GM18505 (cell line): ENCODE measurements at regions not wholly inside any gene's neighbourhood (a gene's known extent, or its start where the extent isn't known, plus 50 kb on each side); places are given as distances from the start of the nearest gene placed in this dataset.
"Not testable (repeated sequence)": the region's sequence is repeated elsewhere in the genome, so short reads cannot be mapped to it uniquely, and the experiment has no call there.

Source experiments
- ATAC-seq: cut with Tn5 transposase; IDR thresholded peaks from one replicate; pipeline ENCODE4 v1.9.1; 2021; ENCODE audit not compliant: unreplicated experiment
- POLR2A ChIP-seq: IDR thresholded peaks from 4 replicates; pipeline ENCODE4 v1.6.1; 2011; ENCODE audit warnings: borderline replicate concordance; ENCODE audit not compliant: insufficient read depth, insufficient read length; ENCODE audit errors: extremely low read depth

- TF ChIP-seq POLR2A = no peak
- no peak for ATAC-seq
Observed at GRCh38 chr1:191687721-191688120, 470.5 kb upstream of the RGS18 start.

GRCh38 chr1:191690931-191691330 is 467.3 kb upstream of the RGS18 start:
- no peak for ATAC-seq
- no peak for TF ChIP-seq POLR2A

- ATAC-seq = no peak
- TF ChIP-seq POLR2A = no peak
Observed at GRCh38 chr1:191693797-191694196, 464.5 kb upstream of the RGS18 start.

- ATAC-seq = peak; percentile 81
- no peak for TF ChIP-seq POLR2A
Observed at GRCh38 chr1:191695865-191696264, 462.4 kb upstream of the RGS18 start.

DNA sequence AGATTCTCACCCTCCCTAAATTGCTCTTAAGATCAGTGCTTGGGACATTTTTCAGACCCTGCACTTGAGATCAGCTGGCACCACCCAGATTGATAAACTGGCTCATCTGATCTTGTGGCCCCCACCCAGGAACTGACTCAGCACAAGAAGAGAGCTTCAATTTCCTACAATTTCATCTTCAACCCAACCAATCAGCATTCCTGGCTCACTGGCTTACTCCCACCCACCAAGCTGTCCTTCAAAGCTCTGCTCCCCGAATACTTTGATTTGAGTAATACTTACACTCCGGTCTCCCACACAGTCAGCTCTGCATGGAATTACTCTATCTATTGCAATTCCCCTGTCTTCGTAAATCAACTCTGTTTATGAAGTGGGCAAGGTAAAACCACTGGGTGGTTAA is 461.9 kb upstream of the RGS18 start:
- no peak for TF ChIP-seq POLR2A
- no peak for ATAC-seq

DNA sequence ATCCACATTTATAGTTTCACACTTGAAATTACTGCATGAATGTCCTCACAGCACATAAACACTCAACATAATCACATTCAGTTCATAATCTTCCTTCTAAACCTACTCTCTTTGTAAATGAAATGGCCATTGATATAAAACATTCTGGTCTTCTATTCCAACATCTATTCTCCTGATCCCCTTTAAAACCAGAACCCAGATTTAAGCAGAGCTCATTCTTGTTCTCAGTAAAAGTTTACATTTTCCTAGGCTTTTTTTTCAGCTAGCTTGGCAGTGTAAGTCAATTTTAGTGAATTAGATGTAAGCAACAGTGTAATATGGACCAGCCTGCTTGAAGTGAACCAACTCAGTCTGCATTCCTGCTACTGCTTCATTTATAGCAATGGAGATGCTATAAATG is 460.7 kb upstream of the RGS18 start:
- no peak for ATAC-seq
- TF ChIP-seq POLR2A = no peak

DNA sequence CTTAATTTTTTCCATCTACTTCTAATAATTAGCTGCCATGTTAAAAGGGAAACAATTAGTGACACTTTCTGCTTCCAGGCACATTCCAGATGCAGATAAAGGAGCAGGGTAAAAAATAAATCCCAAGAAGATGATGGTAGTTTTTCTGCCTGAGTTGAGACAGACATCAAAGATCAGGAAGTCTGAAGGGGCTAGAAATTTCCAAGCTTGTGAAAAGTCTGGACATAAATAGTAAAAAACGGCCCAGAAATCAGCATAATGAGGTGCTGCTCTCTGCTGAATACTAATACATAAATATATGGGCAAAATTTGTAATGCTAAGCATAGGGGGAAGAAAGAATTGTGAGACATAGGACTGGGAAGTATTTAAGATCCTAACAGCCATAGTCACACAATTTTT is 460.0 kb upstream of the RGS18 start:
- ATAC-seq = no peak
- TF ChIP-seq POLR2A = no peak

- no peak for TF ChIP-seq POLR2A
- ATAC-seq = no peak
Observed at GRCh38 chr1:191699343-191699742, 458.9 kb upstream of the RGS18 start.

- TF ChIP-seq POLR2A = no peak
- ATAC-seq = no peak
Observed at GRCh38 chr1:191700922-191701321, 457.3 kb upstream of the RGS18 start.

DNA sequence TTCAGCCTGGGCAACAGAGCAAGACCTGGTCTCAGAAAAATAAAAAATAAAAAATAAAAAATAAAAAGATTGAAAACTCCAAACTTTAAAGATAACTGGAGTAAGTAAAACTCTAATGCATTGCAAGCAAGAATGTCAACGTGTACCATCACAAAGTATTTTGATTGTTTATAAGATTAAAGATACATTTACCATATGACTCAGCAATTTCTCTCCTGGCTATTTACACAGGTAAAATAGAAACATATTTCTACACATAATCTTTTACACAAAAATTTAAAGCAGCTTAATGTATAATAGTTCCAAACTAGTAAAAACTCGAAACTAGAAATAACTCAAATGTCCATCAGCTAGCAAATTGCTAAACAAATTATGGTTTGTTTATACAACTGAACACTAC is 456.1 kb upstream of the RGS18 start:
- ATAC-seq = no peak
- TF ChIP-seq POLR2A = no peak

DNA sequence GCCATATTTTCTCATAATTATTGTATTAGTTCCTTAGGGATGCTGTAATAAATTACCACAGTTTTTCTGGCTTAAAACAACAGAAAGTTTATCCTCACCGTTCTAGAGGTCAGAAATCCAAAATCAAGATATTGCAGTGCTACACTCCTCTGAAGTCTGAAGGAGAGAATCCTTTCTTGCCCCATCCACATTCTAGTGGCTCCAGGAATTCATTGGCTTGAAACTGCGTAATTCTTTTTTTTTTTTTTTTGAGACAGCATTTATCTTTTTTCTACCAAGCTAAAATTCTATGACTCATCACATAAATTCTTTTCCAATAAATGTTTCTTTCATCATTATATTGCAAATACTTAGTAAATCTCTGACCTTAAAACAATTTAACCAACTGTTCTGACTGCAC is 451.0 kb upstream of the RGS18 start:
- no peak for TF ChIP-seq POLR2A
- no peak for ATAC-seq

DNA sequence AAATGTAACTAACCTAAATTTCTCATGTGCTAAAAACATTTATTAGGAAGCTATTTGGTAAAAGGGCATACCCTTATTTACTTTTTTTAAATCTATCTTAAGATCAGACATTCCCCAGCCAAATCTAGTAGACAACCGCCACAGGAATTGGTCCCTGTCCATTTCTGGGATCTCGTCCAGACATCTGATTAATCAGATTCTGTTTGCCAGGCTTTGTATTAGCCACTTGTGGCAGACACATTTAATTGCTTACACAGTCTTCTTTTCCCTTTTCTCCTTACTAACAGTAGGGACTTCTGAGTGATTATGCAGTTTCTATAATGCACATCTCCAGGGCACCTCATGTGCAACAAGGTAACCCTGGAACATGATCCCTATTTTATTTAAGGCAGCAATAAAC is 449.0 kb upstream of the RGS18 start:
- TF ChIP-seq POLR2A = no peak
- ATAC-seq = no peak

DNA sequence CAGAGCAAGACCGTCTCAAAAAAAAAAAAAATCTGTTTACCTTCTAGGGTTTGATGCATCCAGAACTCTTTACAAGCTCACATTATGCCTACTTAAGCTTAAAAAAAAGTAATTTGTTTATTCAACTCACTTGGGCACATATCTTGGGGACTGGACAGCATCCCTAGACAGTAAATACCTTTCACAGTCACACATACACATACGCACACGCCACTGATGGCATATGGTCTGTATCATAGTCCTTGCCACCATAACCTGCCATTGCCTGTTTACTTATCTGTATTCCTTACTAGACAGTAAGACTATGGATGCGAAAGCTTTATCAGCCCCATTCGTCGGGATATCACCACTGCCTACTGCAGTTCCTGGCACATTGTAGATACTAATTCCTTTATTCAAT is 446.3 kb upstream of the RGS18 start:
- ATAC-seq = no peak
- no peak for TF ChIP-seq POLR2A

DNA sequence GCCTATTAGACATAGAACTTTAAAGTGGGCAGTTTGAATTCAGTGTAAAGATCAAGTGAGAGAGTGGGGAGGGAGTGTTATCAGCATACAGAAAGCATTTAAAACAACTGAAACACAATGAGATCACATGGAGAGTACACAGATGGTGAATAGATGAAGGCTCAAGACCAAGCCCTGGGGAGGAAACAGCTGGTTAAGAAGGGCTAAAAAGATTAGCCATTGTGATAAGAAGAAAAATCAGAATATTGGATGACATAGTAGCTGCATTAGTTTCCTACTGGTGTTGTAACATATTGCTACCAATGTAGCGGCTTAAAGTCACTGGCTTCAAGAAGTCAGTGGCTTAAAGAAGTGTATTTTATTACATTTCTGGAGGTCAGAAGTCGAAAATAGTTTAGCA is 443.4 kb upstream of the RGS18 start:
- TF ChIP-seq POLR2A = no peak
- ATAC-seq = no peak

DNA sequence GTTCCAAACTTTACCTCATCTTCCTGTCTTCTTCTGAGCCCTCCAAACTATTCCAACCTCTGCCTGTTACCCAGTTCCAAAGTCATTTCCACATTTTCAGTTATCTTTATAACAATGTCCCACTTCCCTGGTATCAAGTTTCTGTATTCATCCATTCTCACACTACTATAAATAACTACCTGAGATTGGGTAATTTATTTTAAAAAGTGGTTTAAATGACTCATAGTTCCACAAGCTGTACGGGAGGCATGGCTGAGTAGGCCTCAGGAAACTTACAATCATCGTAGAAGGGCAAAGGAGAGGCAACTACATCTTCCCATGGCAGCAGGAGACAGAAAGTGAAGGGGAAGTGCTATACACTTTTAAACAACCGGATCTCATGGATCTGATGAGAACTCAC is 428.5 kb upstream of the RGS18 start:
- no peak for TF ChIP-seq POLR2A
- no peak for ATAC-seq

GRCh38 chr1:191731608-191732302 is 426.5 kb upstream of the RGS18 start:
- ATAC-seq = not testable (repeated sequence)
